OCI-LY7 (cell line): ENCODE measurements at regions not wholly inside any gene's neighbourhood (a gene's known extent, or its start where the extent isn't known, plus 50 kb on each side); places are given as distances from the start of the nearest gene placed in this dataset.

ENCODE experiments used
- BruUV-seq: library from RNA; stranded (reverse); fragments of 400-500 nt; replicated peaks from 2 replicates; lab custom pipeline; 2021; lab: Mats Ljungman, UMichigan
- CTCF ChIA-PET: fragments of 300-600 bp; sonication (Branson Sonifier 250); formaldehyde crosslinking; loops from one replicate; lab custom pipeline; 2022; ENCODE audit warnings: antibody characterized with exemption; ENCODE audit not compliant: unreplicated experiment; lab: Charles Lee
- POLR2A ChIA-PET: fragments of 300-600 bp; sonication (Branson Sonifier 250); formaldehyde crosslinking; loops from one replicate; lab custom pipeline; 2022; ENCODE audit warnings: antibody characterized with exemption; lab: Charles Lee
- DNase-seq: peaks from one replicate; pipeline ENCODE4 v3.0.0-alpha.2; 2015; ENCODE audit warnings: low spot score
- H2AFZ ChIP-seq: fragments of 200-600 bp; sonication (generic), shearing (Covaris generic); 2 replicates; pipeline ENCODE4 v1.6.1; 2014; ENCODE audit warnings: mild to moderate bottlenecking, antibody characterized with exemption, low read length, moderate library complexity
- H3K27ac ChIP-seq: fragments of 200-600 bp; sonication (generic); 2 replicates; pipeline ENCODE4 v1.5.1; 2014; ENCODE audit warnings: mixed run types, low read depth, mild to moderate bottlenecking, moderate library complexity, low read length, inconsistent platforms; ENCODE audit not compliant: poor library complexity, severe bottlenecking
- H3K36me3 ChIP-seq: fragments of 200-600 bp; sonication (generic); 2 replicates; pipeline ENCODE4 v1.6.1; 2014; ENCODE audit warnings: mild to moderate bottlenecking, antibody characterized with exemption, low read length, moderate library complexity, mixed read lengths; ENCODE audit not compliant: insufficient read depth
- H3K4me1 ChIP-seq: fragments of 200-600 bp; sonication (generic); 2 replicates; pipeline ENCODE4 v1.5.1; 2014; ENCODE audit warnings: mild to moderate bottlenecking, low read length; ENCODE audit not compliant: insufficient read depth, poor library complexity, severe bottlenecking
- H3K4me2 ChIP-seq: fragments of 200-600 bp; sonication (generic); 2 replicates; pipeline ENCODE4 v1.6.1; 2014; ENCODE audit warnings: mild to moderate bottlenecking, low read length
- H3K4me3 ChIP-seq: fragments of 200-600 bp; sonication (generic); 2 replicates; pipeline ENCODE4 v1.5.1; 2014; ENCODE audit warnings: mild to moderate bottlenecking, low read depth, low read length; ENCODE audit not compliant: poor library complexity, severe bottlenecking
- H3K79me2 ChIP-seq: fragments of 200-600 bp; sonication (generic); 2 replicates; pipeline ENCODE4 v1.6.1; 2016; ENCODE audit warnings: low read depth, mild to moderate bottlenecking, low read length, moderate library complexity, mixed read lengths; ENCODE audit not compliant: insufficient read depth
- H3K9me2 ChIP-seq: fragments of 200-600 bp; sonication (generic); 2 replicates; pipeline ENCODE4 v1.6.1; 2016; ENCODE audit warnings: mild to moderate bottlenecking, low read length, mixed read lengths; ENCODE audit not compliant: insufficient read depth
- H3K9me3 ChIP-seq: fragments of 200-600 bp; sonication (generic); 2 replicates; pipeline ENCODE4 v1.6.1; 2014; ENCODE audit warnings: mild to moderate bottlenecking, mixed run types, low read length, mixed read lengths
- H4K20me1 ChIP-seq: fragments of 200-600 bp; sonication (generic); 2 replicates; pipeline ENCODE4 v1.6.1; 2014; ENCODE audit warnings: mild to moderate bottlenecking, antibody characterized with exemption, low read length, moderate library complexity, mixed read lengths; ENCODE audit not compliant: insufficient read depth
- CTCF ChIP-seq: fragments of 200-600 bp; sonication (generic); conservative IDR thresholded peaks from 2 replicates; pipeline ENCODE4 v1.5.1; 2014; ENCODE audit warnings: mild to moderate bottlenecking, antibody characterized with exemption, low read length, moderate library complexity, mixed read lengths
- EZH2phosphoT487 ChIP-seq: fragments of 200-600 bp; sonication (generic); IDR thresholded peaks from 2 replicates; pipeline ENCODE4 v1.6.1; 2018; ENCODE audit warnings: low read depth, borderline replicate concordance, mild to moderate bottlenecking, mixed run types, antibody characterized with exemption, low read length, moderate library complexity, mixed read lengths
- intact Hi-C: fragments of 100-400 bp; cut with micrococcal nuclease; formaldehyde crosslinking; loops from one replicate; pipeline ENCODE4 v1.10.0; 2022; ENCODE audit not compliant: unreplicated experiment

GRCh38 chr15:93608643-93609148 is 519.7 kb upstream of the RGMA start:
- H3K79me2 ChIP-seq = no peaks in the 10 kb centered on the region
- ChIA-PET POLR2A (interaction anchor here (0.7 kb wide), 1 partner anchor 27 kb away, joined by 5 read pairs; no protein-coding TSS in a partner anchor), CTCF (no interaction called here)
- H4K20me1 ChIP-seq = no peaks in the 10 kb centered on the region
- DNase-seq = no peak
- H3K4me1 ChIP-seq = no peaks in the 10 kb centered on the region
- no peak overlapping the region for H3K27ac ChIP-seq
- no peak overlapping the region for H2AFZ ChIP-seq
- no peaks in the 10 kb centered on the region for H3K36me3 ChIP-seq
- intact Hi-C loops = no loop called here
- H3K4me3 ChIP-seq = no peak overlapping the region
- H3K4me2 ChIP-seq = no peak overlapping the region
- no peak for TF ChIP-seq CTCF
- no peak for TF ChIP-seq EZH2phosphoT487
- H3K9me2 ChIP-seq = no peaks in the 10 kb centered on the region
- BruUV-seq = no TSS peak
- no peaks in the 10 kb centered on the region for H3K9me3 ChIP-seq

GRCh38 chr15:93603550-93603949 is 514.5 kb upstream of the RGMA start:
- H4K20me1 ChIP-seq = no peaks in the 10 kb centered on the region
- intact Hi-C loops = no loop called here
- no peak overlapping the region for H3K27ac ChIP-seq
- POLR2A ChIA-PET = interaction anchor here (0.6 kb wide), 1 partner anchor 21 kb away, joined by 3 read pairs; no protein-coding TSS in a partner anchor
- H3K4me3 ChIP-seq = no peak overlapping the region
- DNase-seq = no peak
- CTCF ChIA-PET = no interaction called here
- no peaks in the 10 kb centered on the region for H3K9me2 ChIP-seq
- no peak overlapping the region for H3K4me2 ChIP-seq
- TF ChIP-seq EZH2phosphoT487 = no peak
- no peak for TF ChIP-seq CTCF
- no peaks in the 10 kb centered on the region for H3K4me1 ChIP-seq
- H3K79me2 ChIP-seq = no peaks in the 10 kb centered on the region
- no peak overlapping the region for H2AFZ ChIP-seq
- H3K36me3 ChIP-seq = no peaks in the 10 kb centered on the region
- BruUV-seq = no TSS peak
- H3K9me3 ChIP-seq = no peaks in the 10 kb centered on the region

- ChIA-PET CTCF (no interaction called here), POLR2A (no interaction called here)
- Histone ChIP-seq H3K9me3 (no peaks in the 10 kb centered on the region), H3K36me3 (no peaks in the 10 kb centered on the region), H4K20me1 (no peaks in the 10 kb centered on the region), H2AFZ (no peak overlapping the region), H3K4me3 (no peak overlapping the region), H3K9me2 (no peaks in the 10 kb centered on the region), H3K4me1 (no peaks in the 10 kb centered on the region), H3K4me2 (no peak overlapping the region), H3K27ac (no peak overlapping the region), H3K79me2 (no peaks in the 10 kb centered on the region)
- intact Hi-C loops = no loop called here
- no peak for DNase-seq
- no peak for TF ChIP-seq EZH2phosphoT487
- no peak for TF ChIP-seq CTCF
- BruUV-seq = no TSS peak
Observed at GRCh38 chr15:93587059-93587521, 498.1 kb upstream of the RGMA start.
